IMR-90 (cell line): ENCODE measurements at regions not wholly inside any gene's neighbourhood (a gene's known extent, or its start where the extent isn't known, plus 50 kb on each side); places are given as distances from the start of the nearest gene placed in this dataset.

ENCODE experiments used
- ATAC-seq: fragments of 200-7000 bp; cut with Tn5 transposase; 2 replicates; pipeline ENCODE4 v1.9.1; 2020; ENCODE audit warnings: low read depth, mild to moderate bottlenecking, moderate library complexity
- BruUV-seq: library from RNA; stranded (reverse); fragments of 400-500 nt; replicated peaks from 2 replicates; lab custom pipeline; 2021; lab: Mats Ljungman, UMichigan
- CTCF ChIA-PET: fragments of 300-600 bp; formaldehyde crosslinking; extraction: SDS; loops from one replicate; lab custom pipeline; 2021; ENCODE audit warnings: antibody characterized with exemption; lab: Yijun Ruan, JAX
- POLR2A ChIA-PET: fragments of 300-600 bp; sonication (Branson Sonifier 250); formaldehyde crosslinking; loops from one replicate; lab custom pipeline; 2022; ENCODE audit warnings: antibody characterized with exemption; ENCODE audit not compliant: unreplicated experiment; lab: Charles Lee
- DNase-seq: peaks from one replicate; pipeline ENCODE4 v3.0.0; 2013
- H2AFZ ChIP-seq: replicated peaks from 2 replicates; pipeline ENCODE3; 2013; ENCODE audit warnings: low read length, mild to moderate bottlenecking; ENCODE audit not compliant: poor library complexity
- H2AK5ac ChIP-seq: 2 replicates; pipeline ENCODE4 v1.6.1; 2013; ENCODE audit warnings: low read depth, low read length, inconsistent platforms
- H2AK9ac ChIP-seq: replicated peaks from 2 replicates; pipeline ENCODE3; 2013; ENCODE audit warnings: mild to moderate bottlenecking, low read depth, low read length, moderate library complexity; ENCODE audit not compliant: poor library complexity
- H2BK120ac ChIP-seq: 2 replicates; pipeline ENCODE4 v1.6.1; 2013; ENCODE audit warnings: low read depth, low read length, inconsistent platforms
- H2BK15ac ChIP-seq: 3 replicates; pipeline ENCODE4 v1.6.1; 2013; ENCODE audit warnings: low read depth, low read length, inconsistent platforms
- H2BK20ac ChIP-seq: 2 replicates; pipeline ENCODE4 v1.6.1; 2013; ENCODE audit warnings: low read depth, mild to moderate bottlenecking, inconsistent platforms, low read length, moderate library complexity
- H2BK5ac ChIP-seq: 2 replicates; pipeline ENCODE4 v1.6.1; 2013; ENCODE audit warnings: mild to moderate bottlenecking, low read depth, low read length, inconsistent platforms; ENCODE audit not compliant: poor library complexity, severe bottlenecking
- H3K14ac ChIP-seq: replicated peaks from 2 replicates; pipeline ENCODE4 v1.6.1; 2013; ENCODE audit warnings: low read depth, low read length, inconsistent platforms
- H3K18ac ChIP-seq: 2 replicates; pipeline ENCODE4 v1.6.1; 2013; ENCODE audit warnings: low read depth, low read length, control low read depth
- H3K23ac ChIP-seq: 2 replicates; pipeline ENCODE4 v1.6.1; 2013; ENCODE audit warnings: low read depth, low read length, inconsistent platforms
- H3K27ac ChIP-seq: 2 replicates; pipeline ENCODE4 v1.5.1; 2013; ENCODE audit warnings: mild to moderate bottlenecking, control low read depth, low read length; ENCODE audit not compliant: insufficient read depth
- H3K27me3 ChIP-seq: 2 replicates; pipeline ENCODE4 v1.6.1; 2013; ENCODE audit warnings: low read length; ENCODE audit not compliant: control insufficient read depth, insufficient read depth
- H3K36me3 ChIP-seq: 2 replicates; pipeline ENCODE4 v1.6.1; 2013; ENCODE audit warnings: low read length, mixed read lengths; ENCODE audit not compliant: control insufficient read depth, insufficient read depth
- H3K4ac ChIP-seq: 2 replicates; pipeline ENCODE4 v1.6.1; 2013; ENCODE audit warnings: low read depth, low read length, inconsistent platforms
- H3K4me1 ChIP-seq: 2 replicates; pipeline ENCODE4 v1.6.1; 2013; ENCODE audit warnings: low read length, mixed read lengths; ENCODE audit not compliant: control insufficient read depth, insufficient read depth
- H3K4me2 ChIP-seq: 2 replicates; pipeline ENCODE4 v1.6.1; 2013; ENCODE audit warnings: low read depth, mild to moderate bottlenecking, control low read depth, low read length, moderate library complexity
- H3K4me3 ChIP-seq: 2 replicates; pipeline ENCODE4 v1.5.1; 2013; ENCODE audit warnings: low read depth, mild to moderate bottlenecking, control low read depth, low read length, moderate library complexity; ENCODE audit not compliant: insufficient read depth
- H3K56ac ChIP-seq: 2 replicates; pipeline ENCODE4 v1.6.1; 2013; ENCODE audit warnings: low read length, inconsistent platforms; ENCODE audit not compliant: insufficient read depth; ENCODE audit errors: extremely low read depth
- H3K79me1 ChIP-seq, 2 experiments: 2 replicates each; pipeline ENCODE4 v1.6.1; 2013; ENCODE audit warnings: low read length in 2 of 2, inconsistent platforms in 1 of 2, low read depth in 1 of 2
- H3K9ac ChIP-seq: 2 replicates; pipeline ENCODE4 v1.6.1; 2013; ENCODE audit warnings: low read depth, low read length, control low read depth
- H3K9me1 ChIP-seq: 2 replicates; pipeline ENCODE4 v1.6.1; 2013; ENCODE audit warnings: low read length, inconsistent platforms; ENCODE audit not compliant: insufficient read depth
- H3K9me3 ChIP-seq: 2 replicates; pipeline ENCODE4 v1.6.1; 2013; ENCODE audit warnings: low read length; ENCODE audit not compliant: control insufficient read depth, insufficient read depth
- H4K20me1 ChIP-seq: 2 replicates; pipeline ENCODE4 v1.6.1; 2013; ENCODE audit warnings: low read length, inconsistent platforms; ENCODE audit not compliant: insufficient read depth
- H4K5ac ChIP-seq: 2 replicates; pipeline ENCODE4 v1.6.1; 2013; ENCODE audit warnings: mild to moderate bottlenecking, low read depth, low read length, control low read depth
- H4K8ac ChIP-seq, 2 experiments: 2 replicates each; pipeline ENCODE4 v1.6.1; 2013; ENCODE audit warnings: low read depth in 2 of 2, low read length in 2 of 2, control low read depth in 1 of 2, inconsistent platforms in 1 of 2
- H4K91ac ChIP-seq: 2 replicates; pipeline ENCODE4 v1.6.1; 2013; ENCODE audit warnings: low read depth, low read length, inconsistent platforms; ENCODE audit not compliant: insufficient read depth
- POLR2A ChIP-seq: IDR thresholded peaks from 2 replicates; pipeline ENCODE4 v1.6.1; 2012; ENCODE audit warnings: mild to moderate bottlenecking, low read depth, low read length
- WGBS, 2 experiments: methylation state at CpG; one replicate each; pipeline versions ENCODE4 v1.1.5 to v1.1.7; 2013; ENCODE audit warnings: missing lambda C conversion rate in 2 of 2; ENCODE audit not compliant: insufficient read length in 1 of 2; ENCODE audit errors: extremely low coverage in 2 of 2; 5-methylcytosine and 5-hydroxymethylcytosine counted together
- dilution Hi-C: fragments of 300-500 bp; cut with HindIII; formaldehyde crosslinking; loops from one replicate; pipeline ENCODE4 v1.14.3; 2018; ENCODE audit warnings: low sequenced_read_pairs; ENCODE audit not compliant: unreplicated experiment
- in situ Hi-C: fragments of 300-500 bp; cut with MboI; formaldehyde crosslinking; loops from 3 replicates; pipeline ENCODE4 v1.14.3; 2019; ENCODE audit warnings: low sequenced_read_pairs, inconsistent platforms, mixed read lengths
- intact Hi-C: fragments of 100-400 bp; cut with micrococcal nuclease; formaldehyde crosslinking; loops from 2 replicates; pipeline ENCODE4 v1.10.0; 2022

DNA sequence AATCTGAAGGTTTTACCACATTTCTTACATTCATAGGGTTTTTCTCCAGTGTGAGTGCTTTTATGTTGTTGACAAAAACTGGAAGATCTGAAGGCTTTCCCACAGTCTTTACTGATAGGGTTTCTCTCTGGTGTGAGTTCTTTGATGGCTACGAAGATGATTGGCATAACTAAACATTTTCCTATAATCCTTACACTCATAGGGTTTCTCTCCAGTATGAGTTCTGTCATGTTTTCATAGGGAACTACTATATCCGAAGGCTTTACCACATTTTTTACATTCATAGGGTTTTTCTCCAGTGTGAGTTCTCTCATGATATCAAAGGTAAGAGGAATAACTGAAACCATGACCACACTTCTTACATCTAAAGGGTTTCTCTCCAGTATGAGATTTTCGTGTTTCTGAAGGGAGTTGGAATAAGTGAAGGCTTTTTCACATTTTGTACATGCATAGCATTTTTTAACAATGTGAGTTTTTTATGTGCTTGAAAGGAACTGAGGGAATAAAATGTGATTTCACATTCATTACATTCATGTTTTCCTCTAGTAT is 1987.7 kb downstream of the TP53TG3F start:
- in situ Hi-C loops = loop anchor here (10.0 kb wide), 1 partner anchor 178 kb away; no protein-coding TSS in a partner anchor
- no TSS peak for BruUV-seq

More for the DNA sequence above, 1987.7 kb downstream of the TP53TG3F start:
- Histone ChIP-seq H2BK5ac (no peak overlapping the region), H2AK5ac (no peak overlapping the region), H3K27me3 (no peaks in the 10 kb centered on the region), H3K4me3 (no peak overlapping the region), H3K4ac (no peak overlapping the region), H3K27ac (no peak overlapping the region), H4K8ac (no peak overlapping the region), H3K79me1 (no peaks in the 10 kb centered on the region), H3K36me3 (no peaks in the 10 kb centered on the region), H4K20me1 (no peaks in the 10 kb centered on the region), H2AFZ (no peak overlapping the region), H3K9ac (no peak overlapping the region), H3K18ac (no peak overlapping the region), H3K4me1 (no peaks in the 10 kb centered on the region), H4K91ac (no peak overlapping the region), H3K14ac (no peak overlapping the region), H4K5ac (no peak overlapping the region), H3K56ac (no peak overlapping the region), H3K9me1 (no peaks in the 10 kb centered on the region), H3K4me2 (no peak overlapping the region), H2AK9ac (no peak overlapping the region), H3K9me3 (peaks cover 22% of the 10 kb centered on the region), H2BK120ac (no peak overlapping the region), H2BK15ac (no peak overlapping the region), H3K23ac (no peak overlapping the region), H2BK20ac (no peak overlapping the region)
- POLR2A ChIA-PET = no interaction called here
- dilution Hi-C loops (no loop called here), intact Hi-C loops (no loop called here)
- no peak for DNase-seq
- WGBS, 2 experiments = no CpG with 5 or more reads among the region's 3 CpGs
- TF ChIP-seq POLR2A = no peak
- ATAC-seq = no peak
- CTCF ChIA-PET = no interaction called here
